ENCODE measurements at regions not wholly inside any gene's neighbourhood (a gene's known extent, or its start where the extent isn't known, plus 50 kb on each side); places are given as distances from the start of the nearest gene placed in this dataset.

DNA sequence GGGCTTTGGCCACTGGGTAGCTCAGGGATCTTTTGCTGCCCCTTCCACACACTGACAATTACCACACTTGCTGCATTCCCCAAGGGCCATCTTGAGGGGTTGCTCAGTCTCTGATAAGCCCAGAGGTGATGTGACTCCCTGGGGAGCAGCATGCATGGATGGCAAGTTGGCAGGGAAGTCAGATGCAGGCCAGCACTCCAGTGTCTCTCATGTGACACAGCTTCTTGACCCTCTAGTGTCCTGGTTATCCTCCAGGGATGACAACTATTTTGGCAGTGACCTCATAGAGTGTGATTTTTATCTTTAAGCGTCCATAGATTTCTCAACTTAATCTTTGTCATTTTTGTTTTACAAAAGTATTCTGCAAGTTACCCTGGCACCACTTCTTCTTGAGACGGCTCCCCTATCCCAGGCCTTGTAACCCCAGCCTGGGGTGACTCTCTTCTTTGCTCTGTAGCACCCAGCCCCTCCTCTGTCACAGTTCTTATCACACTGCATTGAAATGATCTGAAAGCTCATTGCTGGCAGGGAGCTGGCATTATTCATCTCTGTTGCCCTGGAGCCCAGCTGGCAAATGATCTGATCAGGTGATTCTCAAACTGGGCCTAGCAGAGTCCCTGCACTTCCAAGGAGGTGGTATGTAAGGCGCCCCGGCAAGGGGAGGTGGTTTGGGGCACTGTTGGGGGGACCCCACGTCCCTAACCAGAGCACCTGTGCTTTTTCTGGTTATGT, 72.6 kb downstream of the TENT5C start:
- TF ChIP-seq, protein P1, sequence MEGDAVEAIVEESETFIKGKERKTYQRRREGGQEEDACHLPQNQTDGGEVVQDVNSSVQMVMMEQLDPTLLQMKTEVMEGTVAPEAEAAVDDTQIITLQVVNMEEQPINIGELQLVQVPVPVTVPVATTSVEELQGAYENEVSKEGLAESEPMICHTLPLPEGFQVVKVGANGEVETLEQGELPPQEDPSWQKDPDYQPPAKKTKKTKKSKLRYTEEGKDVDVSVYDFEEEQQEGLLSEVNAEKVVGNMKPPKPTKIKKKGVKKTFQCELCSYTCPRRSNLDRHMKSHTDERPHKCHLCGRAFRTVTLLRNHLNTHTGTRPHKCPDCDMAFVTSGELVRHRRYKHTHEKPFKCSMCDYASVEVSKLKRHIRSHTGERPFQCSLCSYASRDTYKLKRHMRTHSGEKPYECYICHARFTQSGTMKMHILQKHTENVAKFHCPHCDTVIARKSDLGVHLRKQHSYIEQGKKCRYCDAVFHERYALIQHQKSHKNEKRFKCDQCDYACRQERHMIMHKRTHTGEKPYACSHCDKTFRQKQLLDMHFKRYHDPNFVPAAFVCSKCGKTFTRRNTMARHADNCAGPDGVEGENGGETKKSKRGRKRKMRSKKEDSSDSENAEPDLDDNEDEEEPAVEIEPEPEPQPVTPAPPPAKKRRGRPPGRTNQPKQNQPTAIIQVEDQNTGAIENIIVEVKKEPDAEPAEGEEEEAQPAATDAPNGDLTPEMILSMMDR (IDR thresholded peaks at IDR 0.05) = no peak
- Histone ChIP-seq H3K27me3 (ENCODE audit: low read depth) (no peaks in the 10 kb centered on the region), H3K36me3 (no peaks in the 10 kb centered on the region), H3K9me3 (no peaks in the 10 kb centered on the region), H3K4me1 (no peaks in the 10 kb centered on the region), H3K27ac (no peak overlapping the region), H3K4me3 (no peak overlapping the region)
- ATAC-seq = no peak
- intact Hi-C loops (cut with DNase I) = no loop called here
- DNase-seq = no peak

DNA sequence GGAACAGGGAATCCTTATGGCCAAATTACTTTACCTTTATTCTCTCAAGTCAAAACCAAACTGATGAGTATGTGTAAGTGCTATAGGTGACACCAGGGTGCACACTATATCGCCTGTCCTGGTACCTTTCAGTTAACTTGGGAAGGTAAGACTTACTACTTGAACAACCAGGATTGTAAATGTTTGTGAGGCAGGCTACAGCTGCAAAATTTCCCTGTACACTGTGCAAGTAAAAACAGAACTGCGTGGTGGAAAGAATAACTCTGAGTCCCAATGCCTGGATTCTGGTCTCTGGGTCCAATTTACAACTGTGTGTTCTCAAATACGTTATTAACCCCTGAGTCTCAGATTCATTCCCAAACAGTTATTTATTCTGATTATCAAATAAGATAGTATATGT, 73.5 kb downstream of the TENT5C start:
- H3K36me3 ChIP-seq = no peaks in the 10 kb centered on the region
- H3K27me3 ChIP-seq (ENCODE audit: low read depth) = no peaks in the 10 kb centered on the region
- no peak overlapping the region for H3K27ac ChIP-seq
- TF ChIP-seq, protein P1 (IDR thresholded peaks at IDR 0.05) = no peak
- no peak overlapping the region for H3K4me3 ChIP-seq
- H3K4me1 ChIP-seq = no peaks in the 10 kb centered on the region
- no peaks in the 10 kb centered on the region for H3K9me3 ChIP-seq
- DNase-seq = no peak
- no peak for ATAC-seq
- intact Hi-C loops (cut with DNase I) = no loop called here

DNA sequence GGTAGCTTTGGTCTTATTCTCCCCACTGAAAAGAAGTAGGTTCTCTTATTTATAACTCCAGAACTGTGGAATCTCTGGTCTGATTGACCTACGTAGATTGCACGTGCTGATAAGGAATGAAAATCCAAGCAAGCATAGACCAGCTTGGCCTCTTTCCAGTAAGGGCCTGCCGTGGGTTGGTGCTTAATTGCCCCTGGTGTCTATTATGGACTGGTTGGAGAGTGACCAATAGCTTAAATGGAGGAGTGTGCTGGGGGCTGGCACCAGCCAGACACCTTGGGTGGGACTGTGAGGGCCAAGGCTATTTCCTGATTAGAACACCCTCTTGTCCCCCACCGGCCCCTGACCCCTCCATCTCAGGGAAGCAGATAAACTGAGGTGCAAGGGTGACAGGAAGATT, 74.0 kb downstream of the TENT5C start:
- DNase-seq (no peak), ATAC-seq (no peak)
- intact Hi-C loops (cut with DNase I) = no loop called here
- Histone ChIP-seq H3K4me1 (no peaks in the 10 kb centered on the region), H3K27ac (no peak overlapping the region), H3K9me3 (no peaks in the 10 kb centered on the region), H3K27me3 (ENCODE audit: low read depth) (no peaks in the 10 kb centered on the region), H3K36me3 (no peaks in the 10 kb centered on the region), H3K4me3 (no peak overlapping the region)
- TF ChIP-seq, protein P1 (IDR thresholded peaks at IDR 0.05) = no peak

DNA sequence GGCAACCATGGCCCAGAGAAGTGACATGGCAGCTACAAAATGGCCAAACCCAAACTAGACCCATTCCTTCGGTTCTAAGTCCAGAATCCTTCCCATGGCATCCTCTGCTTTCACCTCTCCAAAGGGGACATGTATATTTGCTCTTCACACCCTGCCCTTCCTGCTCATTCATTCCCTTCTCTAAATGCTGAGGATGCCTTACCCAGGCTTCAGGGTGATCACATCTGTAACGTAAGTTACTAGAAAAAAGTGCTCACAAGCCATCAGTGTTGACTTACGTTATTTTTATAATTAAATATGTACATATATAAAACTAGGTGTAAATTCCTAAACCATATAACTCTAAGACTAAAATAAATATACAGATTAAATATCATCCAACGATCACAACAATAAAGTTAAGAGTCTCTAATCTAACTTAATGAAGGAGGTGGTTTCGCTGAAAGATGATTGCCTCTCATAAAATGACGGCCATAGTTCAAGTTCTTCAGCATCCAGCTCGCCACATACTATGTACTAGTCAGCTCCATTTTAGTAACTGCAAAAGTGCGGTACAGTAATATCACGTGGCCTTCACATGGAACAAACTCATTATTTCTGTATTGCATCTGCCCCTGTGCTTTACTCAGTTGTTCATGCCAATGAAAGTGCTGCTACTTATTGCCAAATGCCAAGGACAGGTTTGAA, 74.6 kb downstream of the TENT5C start:
- Histone ChIP-seq H3K36me3 (no peaks in the 10 kb centered on the region), H3K27ac (no peak overlapping the region), H3K4me3 (no peak overlapping the region), H3K27me3 (ENCODE audit: low read depth) (no peaks in the 10 kb centered on the region), H3K9me3 (no peaks in the 10 kb centered on the region), H3K4me1 (no peaks in the 10 kb centered on the region)
- intact Hi-C loops (cut with DNase I) = no loop called here
- ATAC-seq = no peak
- TF ChIP-seq, protein P1 (IDR thresholded peaks at IDR 0.05) = no peak
- no peak for DNase-seq

DNA sequence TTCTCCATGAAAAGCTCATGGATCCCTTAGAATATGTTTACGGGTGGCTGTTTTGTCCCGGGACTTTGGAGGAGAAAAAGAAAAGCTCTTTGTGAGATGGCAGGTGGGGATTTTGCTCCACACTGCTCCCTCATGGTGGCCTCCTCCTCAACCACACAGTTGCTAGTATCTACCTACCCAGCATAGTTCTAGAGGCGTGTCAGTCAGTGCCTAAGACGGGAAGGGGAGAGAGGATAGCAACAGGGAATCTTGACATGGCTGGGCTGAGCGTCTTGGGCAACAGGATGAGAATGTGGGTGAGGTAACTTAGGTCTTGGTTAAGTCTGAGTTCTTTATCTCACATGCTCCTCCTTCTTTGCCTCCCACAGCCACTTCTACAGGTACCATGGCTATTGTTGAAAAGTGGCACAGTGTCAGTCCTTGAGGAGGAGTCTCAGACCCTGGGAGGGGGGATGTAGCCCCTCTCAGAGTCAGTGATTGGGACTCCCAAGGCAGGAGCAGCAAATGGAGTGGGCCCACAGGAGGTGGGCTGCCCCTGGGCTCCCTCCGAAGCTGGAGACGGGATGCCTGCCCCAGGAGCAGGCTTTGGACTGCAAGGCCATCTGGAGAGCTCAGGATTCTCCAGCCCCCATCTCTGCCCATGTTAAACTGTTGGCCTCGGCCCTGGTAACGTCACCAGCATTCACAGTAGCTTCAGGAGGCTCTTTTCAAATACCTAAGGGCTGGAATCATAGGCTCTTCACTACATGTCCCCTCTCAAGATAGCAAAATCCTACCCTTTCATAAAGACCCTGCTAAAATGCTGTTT, 75.4 kb downstream of the TENT5C start:
- Histone ChIP-seq H3K36me3 (no peaks in the 10 kb centered on the region), H3K4me3 (no peak overlapping the region), H3K27ac (no peak overlapping the region), H3K27me3 (ENCODE audit: low read depth) (no peaks in the 10 kb centered on the region), H3K9me3 (no peaks in the 10 kb centered on the region), H3K4me1 (no peaks in the 10 kb centered on the region)
- TF ChIP-seq, protein P1 (IDR thresholded peaks at IDR 0.05) = no peak
- ATAC-seq (no peak), DNase-seq (no peak)
- intact Hi-C loops (cut with DNase I) = no loop called here
